Non-pigmented ciliary epithelial cell (primary cell): ENCODE measurements at regions not wholly inside any gene's neighbourhood (a gene's known extent, or its start where the extent isn't known, plus 50 kb on each side); places are given as distances from the start of the nearest gene placed in this dataset.

Source experiments
- DNase-seq: peaks from one replicate; pipeline ENCODE4 v3.0.0-alpha.2; 2010; ENCODE audit warnings: low read depth

DNA sequence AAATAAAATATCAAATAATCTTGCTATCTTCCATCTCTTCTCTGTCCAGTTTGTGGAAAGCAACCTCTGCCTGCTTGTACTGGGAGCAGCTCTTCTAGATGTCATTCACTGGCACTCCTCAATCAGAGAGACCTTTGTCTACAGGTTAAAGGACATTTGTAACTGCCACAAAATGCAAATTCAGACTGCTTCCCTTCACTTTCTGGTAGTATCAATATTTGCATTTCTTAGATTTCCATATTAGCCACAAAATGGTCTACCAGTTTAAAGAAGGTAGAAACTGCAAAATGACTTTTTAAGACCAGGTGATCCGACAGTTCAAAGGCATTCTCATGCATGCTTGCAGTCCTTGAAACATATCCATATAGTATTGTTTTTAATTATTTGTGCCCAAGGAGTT, 51.7 kb upstream of the RCN1 start:
- no peak for DNase-seq

DNA sequence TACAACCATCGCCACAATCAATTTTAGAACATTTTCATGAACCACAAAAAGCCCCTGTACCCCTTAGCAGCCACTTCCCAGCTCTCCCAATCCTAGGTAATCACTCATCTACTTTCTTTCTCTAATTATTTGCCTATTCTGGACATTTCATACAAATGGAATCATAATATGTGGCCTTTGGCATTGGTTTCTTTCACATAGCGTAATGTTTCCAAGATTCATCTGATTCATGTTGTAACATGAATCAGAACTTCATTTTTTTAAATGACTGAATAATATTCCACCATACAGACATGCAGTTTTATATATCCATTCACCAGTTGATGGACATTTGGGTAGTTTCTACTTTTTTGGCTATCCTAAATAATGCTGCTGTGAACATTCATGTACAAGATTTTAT, 56.2 kb upstream of the RCN1 start:
- peak; percentile 31 for DNase-seq

DNA sequence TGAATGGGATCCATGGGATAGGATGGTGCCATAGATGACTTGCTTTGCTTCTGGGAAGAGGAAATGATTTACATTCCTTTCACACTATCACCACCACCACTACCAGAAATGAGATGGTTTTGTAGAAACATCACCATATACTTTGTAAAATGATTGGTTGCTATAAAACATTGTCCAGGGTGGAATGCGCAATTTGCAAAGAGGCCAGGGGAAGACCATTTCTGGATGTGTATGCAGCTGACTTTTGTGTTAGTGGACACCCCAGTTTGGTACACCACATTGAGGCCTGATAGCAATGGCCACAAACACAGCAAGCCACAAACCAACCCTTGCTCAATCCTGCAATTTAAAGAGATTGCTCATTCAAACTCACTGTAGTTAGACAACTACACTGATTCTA, 56.7 kb upstream of the RCN1 start:
- peak; percentile 99 for DNase-seq

DNA sequence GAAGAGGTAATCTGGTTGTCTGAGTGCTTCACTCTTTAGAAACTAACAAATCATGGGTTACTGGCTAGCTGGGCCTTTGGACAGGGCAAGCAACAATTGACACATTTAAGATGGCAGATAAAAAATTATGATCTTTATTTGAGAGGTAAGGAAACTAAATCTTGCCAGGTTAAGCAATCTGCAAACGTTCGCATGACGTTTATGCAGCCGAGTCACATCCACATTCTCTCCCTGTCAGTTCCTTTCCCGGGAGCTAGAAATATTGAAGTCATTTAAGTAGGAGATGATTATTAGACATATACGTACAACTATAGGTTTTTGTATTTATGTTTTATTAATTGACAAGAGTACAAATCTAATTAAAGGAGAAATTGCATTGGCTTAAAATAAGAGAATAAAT, 57.4 kb upstream of the RCN1 start:
- no peak for DNase-seq

DNA sequence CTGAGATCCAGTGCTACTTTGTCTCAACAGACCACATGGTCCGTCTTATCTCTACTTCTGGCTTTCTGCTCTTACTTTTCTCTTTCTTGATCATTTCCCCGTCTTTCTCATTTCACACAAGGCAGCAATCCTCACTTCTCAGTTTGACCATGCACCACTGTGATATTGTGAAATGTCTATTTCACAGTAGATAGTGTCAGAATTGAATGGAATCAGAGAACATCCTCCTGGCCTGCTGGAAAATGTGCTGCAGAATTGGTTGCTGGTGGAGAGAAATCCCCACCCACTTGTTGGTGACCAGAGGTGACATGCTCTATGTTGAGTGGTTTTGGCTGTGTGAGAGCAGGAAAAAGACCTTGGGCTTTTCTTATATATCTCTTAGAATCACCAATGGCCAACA, 57.8 kb upstream of the RCN1 start:
- DNase-seq, result no peak

DNA sequence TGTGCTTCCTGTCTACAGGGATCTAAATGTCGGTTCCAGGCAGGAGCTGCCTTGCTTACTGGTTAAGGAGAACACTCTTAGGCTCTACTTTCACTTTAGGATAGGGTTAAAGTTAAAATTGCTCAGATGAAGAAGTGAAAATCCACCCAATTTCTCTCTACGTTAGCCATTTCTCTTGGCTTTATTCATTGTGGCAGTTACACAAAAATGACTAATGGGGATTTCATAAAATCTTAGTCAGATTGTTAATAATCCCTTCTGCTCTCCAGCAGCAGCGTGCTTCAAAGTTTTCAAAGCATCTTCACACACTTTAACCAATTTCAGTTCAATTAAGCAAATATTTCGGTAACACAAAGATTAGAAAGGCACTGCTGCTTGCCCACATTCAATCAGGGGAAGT, 58.4 kb upstream of the RCN1 start:
- DNase-seq, result no peak

DNA sequence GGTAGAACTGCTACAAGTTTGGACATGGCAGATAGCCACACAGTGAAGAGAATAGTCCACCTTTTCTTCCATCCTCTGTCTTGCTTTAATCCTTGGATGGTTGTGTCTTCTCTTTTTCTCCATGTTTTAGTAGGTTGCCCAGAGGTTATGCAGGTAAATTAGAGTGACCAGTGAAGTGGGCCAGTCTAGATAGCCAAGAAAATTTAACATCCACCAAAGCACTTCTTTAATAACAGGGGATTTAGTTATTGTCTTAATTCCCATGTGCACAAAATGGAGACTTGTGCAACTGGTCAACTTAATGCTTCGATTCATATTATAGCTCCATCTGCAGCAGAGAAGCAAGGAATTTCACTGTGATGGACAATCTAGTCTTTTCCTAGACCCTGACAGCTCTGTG, 58.8 kb upstream of the RCN1 start:
- DNase-seq, result no peak

DNA sequence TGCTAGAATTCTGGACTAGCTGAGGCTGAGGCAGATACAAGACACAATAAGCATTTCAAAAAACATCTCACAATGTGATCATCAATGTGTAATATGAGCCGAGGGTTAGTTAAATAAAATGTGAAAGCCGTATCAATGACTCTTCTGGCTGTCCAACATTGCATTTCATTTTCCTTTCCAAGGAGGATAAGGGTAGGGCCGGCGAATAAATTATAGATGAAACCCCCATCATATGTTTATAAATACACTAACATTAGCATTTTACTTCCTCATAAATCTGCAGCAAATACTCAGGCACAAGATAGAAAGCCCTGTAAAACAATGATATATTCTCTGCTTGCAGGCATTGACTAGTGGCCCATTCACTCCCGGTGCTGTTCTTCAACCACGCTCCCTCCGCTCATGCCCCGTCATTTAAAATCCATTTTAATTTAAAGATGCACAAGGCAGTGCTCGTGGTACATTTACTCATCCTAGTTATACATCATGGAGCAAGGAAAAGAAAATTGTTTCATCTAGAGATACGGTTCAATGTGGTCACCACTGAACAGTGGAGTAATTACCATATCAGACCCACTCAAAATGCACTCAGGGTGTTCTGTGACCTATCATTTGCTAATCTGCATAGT, 59.9 kb upstream of the RCN1 start:
- DNase-seq, result no peak

DNA sequence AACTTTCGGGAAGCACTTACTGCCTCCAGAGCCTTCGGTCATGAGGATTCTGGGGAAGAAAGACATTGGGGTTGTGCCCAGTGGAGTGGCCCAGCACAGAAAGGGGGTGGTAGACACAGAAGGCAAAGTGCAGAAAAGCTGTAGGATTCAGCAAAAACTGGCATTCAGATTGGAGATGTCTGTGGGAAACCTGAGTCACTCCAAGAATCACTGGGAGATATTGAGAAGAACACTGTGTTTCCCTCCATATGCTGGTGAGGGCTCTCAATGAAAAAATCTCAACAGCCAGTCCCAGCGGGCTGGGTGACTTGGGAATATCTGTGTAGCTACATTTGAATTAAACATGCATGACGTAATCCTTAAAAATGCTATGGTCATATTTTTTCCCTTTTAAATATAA, 61.2 kb upstream of the RCN1 start:
- no peak for DNase-seq

DNA sequence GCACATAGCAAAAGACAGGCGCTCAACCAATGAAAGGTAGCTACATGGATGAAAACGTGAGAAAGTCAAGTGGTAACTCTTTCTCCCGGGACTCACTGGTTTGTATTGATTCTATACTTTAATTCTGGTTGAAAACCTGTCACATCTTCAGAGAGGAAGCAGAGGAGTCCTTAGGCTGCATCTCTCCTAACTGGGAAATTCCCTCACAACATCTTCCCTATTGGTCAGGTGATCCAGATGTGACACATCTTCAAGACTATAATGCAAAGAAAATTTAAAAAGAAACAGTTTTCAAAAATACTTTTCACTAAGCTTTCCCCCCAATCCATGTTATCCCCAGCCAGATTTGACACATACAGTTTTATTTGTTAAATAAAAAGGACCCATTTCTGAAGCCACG, 62.7 kb upstream of the RCN1 start:
- DNase-seq, result no peak

DNA sequence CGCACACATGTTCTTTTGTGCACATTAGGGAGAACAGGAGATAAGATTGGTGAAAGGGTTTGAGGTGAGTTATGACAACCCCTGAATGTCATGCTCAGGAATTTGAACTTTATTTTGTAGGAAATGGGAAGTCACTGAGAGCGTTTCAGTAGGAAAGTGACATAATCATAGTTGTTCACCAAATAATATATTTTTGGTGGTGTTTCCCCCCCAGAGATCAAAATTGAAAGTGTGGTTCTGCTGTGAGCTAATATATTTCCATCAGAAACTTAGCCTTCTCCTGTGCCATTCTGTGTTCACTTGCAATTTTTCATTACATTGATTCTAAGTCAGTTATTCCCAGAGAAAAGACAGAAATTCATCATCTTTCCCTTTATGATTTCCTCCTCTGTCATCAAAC, 64.1 kb upstream of the RCN1 start:
- no peak for DNase-seq

DNA sequence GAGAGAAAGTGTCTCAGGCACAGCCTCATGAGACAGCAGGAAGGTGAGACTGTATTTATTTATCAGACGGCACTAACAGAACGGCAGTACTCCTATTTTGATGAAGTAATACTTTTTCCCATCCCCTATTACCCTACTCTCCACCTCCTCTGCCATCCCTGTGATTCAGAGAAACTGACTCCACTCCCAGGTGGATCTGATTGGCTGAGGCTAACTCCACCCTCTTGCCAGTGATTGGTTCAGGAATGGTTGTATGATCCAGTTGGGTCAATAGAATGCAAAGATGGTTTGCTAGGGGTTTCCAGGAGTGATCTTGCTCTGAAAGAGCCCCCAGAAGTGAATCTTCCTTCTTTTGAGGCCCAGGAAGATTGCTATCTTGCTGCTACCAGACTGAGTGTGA, 65.9 kb upstream of the RCN1 start:
- DNase-seq, result no peak

DNA sequence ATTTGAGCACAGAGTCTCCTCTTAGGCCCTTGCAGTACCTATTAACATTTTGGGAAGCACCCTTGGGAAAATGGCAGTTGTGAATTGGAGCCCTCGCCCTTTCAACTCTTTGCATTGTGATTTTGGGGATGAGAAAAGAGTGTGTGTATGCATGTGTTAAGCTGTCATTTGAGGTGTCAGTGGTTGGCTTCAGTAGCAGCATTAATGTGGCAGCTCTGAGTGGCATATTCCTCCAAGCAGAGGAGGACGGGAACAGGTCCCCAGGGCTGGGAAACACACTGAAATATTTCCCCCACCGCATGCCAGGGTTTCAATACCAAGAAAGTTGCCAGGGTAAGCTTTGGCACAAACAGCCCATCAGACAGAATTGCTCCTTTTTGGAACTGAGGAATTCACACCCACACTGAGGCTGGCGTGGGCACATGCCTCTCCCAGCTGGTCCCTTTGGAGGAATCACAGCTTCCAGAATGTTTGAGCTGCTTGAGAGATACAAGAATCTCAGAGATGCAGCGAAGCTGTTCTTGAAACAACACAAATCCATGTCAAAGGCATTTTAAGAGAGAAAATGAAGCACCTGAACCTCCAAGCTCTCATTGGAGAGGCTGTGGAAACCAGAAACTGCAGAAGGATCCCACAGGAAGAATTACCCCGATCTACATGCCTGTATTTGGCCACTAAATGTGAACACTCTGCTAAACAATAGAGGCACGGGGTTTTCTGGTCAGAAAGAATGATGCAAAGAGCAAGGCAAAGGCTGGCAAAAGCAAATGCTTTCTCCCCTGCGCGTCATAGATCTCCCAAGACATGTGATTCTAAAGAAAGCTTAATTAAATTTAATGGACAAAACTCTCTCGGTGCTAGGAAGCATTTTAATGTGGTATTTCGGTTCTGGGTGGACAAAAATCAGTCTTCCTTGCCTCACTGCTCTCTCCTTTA, 67.2 kb upstream of the RCN1 start:
- no peak for DNase-seq

DNA sequence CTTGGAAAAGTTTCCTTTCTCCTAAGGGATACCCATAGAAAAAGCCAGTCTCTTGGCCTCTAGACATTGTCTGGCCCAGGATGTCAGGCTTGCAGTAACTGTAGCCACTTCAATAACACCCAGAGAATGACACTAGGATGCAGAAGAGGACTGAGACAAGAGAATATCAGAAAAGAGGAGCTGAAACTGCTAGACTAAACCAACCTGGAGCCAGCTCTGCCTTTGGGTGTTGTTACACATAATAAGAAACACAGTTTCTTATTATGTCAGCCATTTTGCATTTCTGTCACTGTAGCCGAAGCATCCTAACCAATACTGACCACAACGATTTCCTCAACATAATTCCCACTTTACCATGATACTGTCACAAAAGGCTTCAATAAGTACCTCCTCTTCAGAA, 72.2 kb upstream of the RCN1 start:
- DNase-seq, result no peak

DNA sequence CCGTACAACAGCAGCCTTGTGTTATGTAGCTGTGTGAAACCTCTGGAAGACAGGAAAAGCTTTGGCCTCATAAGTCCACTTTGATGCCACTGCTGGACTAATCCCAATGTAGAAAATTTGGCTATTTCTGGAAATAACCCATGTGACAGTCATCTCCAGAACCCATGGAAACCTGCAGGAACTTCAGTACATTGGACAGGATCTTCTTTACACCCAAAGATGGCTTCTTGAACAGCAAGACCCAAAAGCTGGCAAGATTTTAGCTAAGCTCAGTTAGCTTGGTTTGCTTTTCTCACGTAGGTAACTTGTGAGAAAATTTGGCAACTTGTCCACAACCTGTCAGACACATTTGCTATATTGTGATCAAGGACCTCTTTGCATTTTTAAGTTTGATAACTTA, 74.8 kb upstream of the RCN1 start:
- no peak for DNase-seq

DNA sequence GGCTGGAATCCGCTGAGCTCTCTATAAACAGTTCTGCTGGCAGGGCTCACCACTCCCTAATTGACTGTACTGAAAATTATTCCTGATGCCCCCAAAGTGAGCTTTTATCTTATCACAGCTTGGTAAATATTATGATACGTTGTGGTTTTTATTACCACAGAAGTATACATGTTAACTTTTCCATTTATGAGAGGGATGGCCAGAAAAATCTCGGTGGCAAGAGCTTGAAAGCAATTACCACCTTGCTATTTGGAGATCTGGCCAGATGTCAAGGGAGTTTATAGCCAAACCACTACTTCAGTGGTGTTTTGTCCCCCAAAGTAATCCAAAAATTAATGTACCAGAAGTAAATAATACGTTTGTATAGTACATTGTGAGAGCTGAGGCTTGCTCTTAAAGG, 75.4 kb upstream of the RCN1 start:
- no peak for DNase-seq

DNA sequence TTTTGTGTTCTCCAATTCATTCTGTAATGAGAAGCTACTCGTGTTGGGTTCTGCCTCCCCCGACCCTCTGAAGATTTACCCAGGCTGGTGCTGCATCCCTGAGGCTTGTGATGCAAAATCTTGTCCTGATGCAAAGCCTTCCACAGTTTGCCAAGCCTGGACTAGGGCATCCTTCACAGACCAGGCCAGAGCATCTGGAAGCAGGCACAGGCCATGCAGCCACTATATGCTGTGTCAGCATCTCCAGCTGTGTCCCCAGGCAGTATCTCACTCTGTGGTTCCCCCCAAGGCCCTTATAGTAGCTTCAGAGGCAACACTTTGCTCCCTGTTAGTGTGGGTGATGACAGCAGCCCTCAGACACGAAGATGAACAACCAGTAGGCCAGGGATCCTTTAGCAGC, 77.3 kb upstream of the RCN1 start:
- DNase-seq, result no peak

DNA sequence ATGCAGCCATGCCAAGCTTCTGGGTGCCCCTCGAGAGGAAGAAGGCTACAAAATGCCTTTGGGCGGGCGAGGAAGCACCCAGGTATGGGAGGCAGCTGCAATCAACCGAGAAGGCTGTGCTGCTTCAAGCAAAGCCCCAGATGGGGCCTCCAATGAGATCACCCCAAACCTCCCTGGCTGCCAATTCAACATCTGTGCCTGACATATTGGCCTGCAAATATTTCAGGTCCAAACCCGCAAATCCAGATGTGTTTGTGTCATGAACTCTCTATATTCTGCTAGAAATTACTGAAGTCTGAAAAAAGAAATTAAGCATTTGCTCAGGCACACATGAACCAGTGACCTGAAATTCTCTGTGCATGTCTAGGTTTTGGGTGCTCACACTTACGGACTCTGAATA, 78.8 kb upstream of the RCN1 start:
- no peak for DNase-seq

DNA sequence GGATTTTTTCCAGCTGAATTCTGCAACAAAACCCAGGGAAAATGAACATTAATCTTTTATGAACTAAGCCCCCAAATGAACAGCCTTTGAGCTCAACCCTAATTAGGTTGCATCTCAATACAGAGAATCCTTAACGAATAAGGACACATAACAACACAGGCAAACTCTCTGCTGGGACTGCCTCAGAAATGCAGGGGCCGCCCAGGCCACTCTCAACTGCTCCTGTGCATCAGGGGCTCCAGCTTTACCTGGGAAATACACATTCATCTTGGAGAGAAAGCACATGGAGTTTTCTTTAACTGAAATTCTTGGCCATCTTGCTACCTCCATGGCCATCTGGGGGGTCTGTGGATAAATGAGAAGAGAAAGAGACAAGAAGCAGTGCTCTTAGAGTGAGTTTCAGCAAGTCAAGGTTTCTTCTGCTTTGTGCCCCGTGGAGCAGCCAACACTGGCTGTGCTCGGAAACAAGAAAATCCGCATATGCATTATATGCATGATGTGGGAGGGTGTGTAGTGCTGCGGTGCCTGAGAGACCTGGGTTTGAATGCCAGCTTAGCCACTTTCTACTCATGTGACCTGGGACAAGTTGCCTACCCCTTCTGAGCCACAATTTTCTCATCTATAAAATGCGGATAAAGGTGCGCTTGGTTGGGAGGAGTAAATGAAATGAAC, 81.9 kb upstream of the RCN1 start:
- DNase-seq, result no peak

DNA sequence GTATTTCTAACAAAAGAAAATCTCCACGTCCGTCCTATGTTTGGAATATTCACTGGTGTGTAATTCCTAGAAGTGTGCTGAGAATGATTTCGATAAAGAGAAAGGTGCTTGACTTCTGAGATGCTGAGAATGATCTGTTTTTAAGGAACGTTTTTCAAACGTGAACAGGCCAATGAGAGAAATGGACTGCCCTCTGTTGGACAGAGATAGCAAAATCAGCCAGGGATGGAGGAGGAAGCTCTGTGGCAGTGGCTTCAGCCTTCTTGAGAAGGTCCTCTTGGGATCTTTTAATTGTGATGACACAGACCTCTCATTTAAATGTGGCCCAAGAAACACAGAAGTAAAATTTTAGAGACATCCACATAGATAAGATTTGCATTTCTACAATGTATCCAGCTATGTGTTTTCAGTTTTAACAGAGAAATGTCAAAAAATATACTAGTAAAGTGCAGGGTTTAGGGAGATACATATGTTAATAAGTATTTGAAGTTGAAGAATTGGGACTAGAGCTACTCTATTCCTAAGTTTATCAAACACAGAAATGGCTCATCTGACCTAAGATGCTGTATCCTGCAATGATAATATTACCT, 84.0 kb upstream of the RCN1 start:
- peak; percentile 20 for DNase-seq

DNA sequence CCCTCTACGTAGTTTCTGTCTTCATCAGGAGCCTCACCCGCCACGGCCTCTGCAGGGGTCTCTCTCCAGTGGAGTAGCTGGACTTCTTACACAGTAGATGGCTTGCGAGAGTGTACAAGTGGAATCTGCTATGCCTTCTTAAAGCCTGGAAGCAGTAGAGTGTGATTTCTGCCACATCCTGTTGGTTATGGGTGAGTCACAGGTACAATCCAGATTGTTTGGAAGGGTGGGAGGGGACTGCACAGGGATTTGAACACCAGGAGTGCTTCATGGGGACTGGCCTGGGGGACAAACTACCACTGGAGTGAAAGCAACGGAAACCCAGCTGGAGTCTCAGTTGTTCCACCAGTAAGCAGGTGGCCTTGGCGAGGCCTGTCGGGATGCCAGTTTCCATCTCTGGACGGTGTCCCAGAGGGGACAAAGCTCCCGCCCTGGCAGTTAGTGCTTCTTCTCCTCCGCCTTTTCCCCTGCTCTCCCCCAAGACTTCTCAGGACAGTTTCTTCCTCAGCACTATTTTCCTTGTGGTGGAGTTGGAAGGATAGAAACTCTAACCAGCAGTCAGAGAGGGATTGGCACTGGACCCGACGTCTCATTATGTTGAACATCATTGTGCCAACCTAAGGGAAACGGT, 85.0 kb upstream of the RCN1 start:
- DNase-seq, result peak; percentile 23

DNA sequence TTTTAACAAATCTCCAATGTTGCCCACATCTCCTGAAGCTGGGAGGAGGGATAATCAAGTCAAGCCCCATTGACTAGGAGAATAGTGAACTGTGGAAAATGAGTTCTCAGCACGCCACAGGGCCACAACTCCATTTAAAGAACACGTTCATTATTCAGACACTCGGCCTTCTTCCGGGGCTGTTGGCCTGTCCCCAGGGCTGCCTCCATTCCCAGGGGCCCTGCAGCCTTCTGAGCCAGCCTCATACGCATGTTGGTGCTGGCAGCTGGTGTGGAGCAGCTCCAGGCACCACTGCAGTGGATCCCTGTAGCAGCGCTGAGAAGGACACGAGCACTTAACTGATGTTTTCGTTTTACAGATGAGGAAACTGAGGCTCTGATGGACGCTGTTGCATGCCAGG, 87.5 kb upstream of the RCN1 start:
- no peak for DNase-seq
